Stimulated activated CD4-positive, alpha-beta T cell treated with anti-CD3 and anti-CD28 coated beads, Interleukin-4, amount 100 ng/mL, for 48 hours (primary cell): ENCODE measurements at regions not wholly inside any gene's neighbourhood (a gene's known extent, or its start where the extent isn't known, plus 50 kb on each side); places are given as distances from the start of the nearest gene placed in this dataset.

Experiments
- DNase-seq, 2 donors: peaks; one replicate each; pipeline ENCODE4 v3.0.0-alpha.2; 2020; ENCODE audit warnings: low read depth in 2 of 2

- DNase-seq: no peak
These were observed 246.7 kb downstream of the IRF8 start for GRCh38 chr16:86145669-86146068.

- no peak for DNase-seq
These were observed 251.8 kb downstream of the IRF8 start for GRCh38 chr16:86150641-86151238.

- DNase-seq: no peak
These were observed 252.4 kb downstream of the IRF8 start for GRCh38 chr16:86151239-86151851.

GRCh38 chr16:86156155-86156554 lies 257.2 kb downstream of the IRF8 start:
- no peak for DNase-seq

GRCh38 chr16:86157616-86158247 lies 258.8 kb downstream of the IRF8 start:
- no peak for DNase-seq

- DNase-seq: no peak
These were observed 259.9 kb downstream of the IRF8 start for GRCh38 chr16:86158688-86159360.

- DNase-seq: no peak
These were observed 266.5 kb downstream of the IRF8 start for GRCh38 chr16:86165479-86165878.

- DNase-seq: no peak
These were observed 267.5 kb downstream of the IRF8 start for GRCh38 chr16:86166414-86166813.

- DNase-seq: no peak
These were observed 268.1 kb downstream of the IRF8 start for GRCh38 chr16:86167061-86167460.

GRCh38 chr16:86170720-86171119 lies 271.8 kb downstream of the IRF8 start:
- DNase-seq: no peak

GRCh38 chr16:86171329-86171728 lies 272.4 kb downstream of the IRF8 start:
- DNase-seq: no peak

GRCh38 chr16:86175816-86176215 lies 276.9 kb downstream of the IRF8 start:
- no peak for DNase-seq

- no peak for DNase-seq
These were observed 277.5 kb downstream of the IRF8 start for GRCh38 chr16:86176462-86176861.

- DNase-seq: no peak
These were observed 281.3 kb downstream of the IRF8 start for GRCh38 chr16:86180244-86180643.

GRCh38 chr16:86180780-86181179 lies 281.8 kb downstream of the IRF8 start:
- DNase-seq: no peak

GRCh38 chr16:86181526-86181925 lies 282.6 kb downstream of the IRF8 start:
- DNase-seq: no peak

GRCh38 chr16:86184185-86184584 lies 285.2 kb downstream of the IRF8 start:
- DNase-seq: no peak

GRCh38 chr16:86185089-86185488 lies 286.1 kb downstream of the IRF8 start:
- DNase-seq: no peak

GRCh38 chr16:86186313-86186712 lies 287.4 kb downstream of the IRF8 start:
- no peak for DNase-seq

GRCh38 chr16:86189934-86190333 lies 291.0 kb downstream of the IRF8 start:
- DNase-seq: no peak

- DNase-seq: no peak
These were observed 292.7 kb downstream of the IRF8 start for GRCh38 chr16:86191663-86192062.

GRCh38 chr16:86193528-86194193 lies 294.7 kb downstream of the IRF8 start:
- DNase-seq: no peak
